IPS-18c (cell line): ENCODE measurements at regions not wholly inside any gene's neighbourhood (a gene's known extent, or its start where the extent isn't known, plus 50 kb on each side); places are given as distances from the start of the nearest gene placed in this dataset.

ENCODE experiments used
- H3K4me3 ChIP-seq: 2 replicates; pipeline ENCODE4 v1.7.0; 2013; ENCODE audit warnings: low read depth, mild to moderate bottlenecking, low read length, moderate library complexity; ENCODE audit not compliant: insufficient read depth
- H3K9me3 ChIP-seq: one replicate; pipeline ENCODE4 v1.6.1; 2013; ENCODE audit warnings: mild to moderate bottlenecking, low read length, moderate library complexity; ENCODE audit not compliant: control insufficient read depth, insufficient read depth

DNA sequence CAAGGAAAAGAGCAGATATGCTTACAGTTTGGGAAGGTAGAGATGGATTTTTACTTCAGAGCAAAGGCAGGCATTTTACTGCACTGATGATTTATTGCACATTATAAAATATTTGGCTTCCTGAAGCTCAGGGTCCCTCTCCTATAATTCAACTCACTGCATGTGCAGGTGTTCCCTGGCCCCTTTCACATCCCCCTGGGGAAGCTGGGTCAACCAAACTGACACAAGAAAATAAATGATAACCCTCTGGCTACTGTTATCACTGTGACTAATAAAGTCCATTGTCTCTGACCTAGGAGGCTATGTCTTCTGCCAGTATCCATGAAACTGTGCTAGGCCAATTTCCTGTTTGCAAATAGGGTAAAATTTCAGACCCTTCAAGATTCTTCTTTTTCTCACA, 163.1 kb downstream of the ARL6IP6 start:
- H3K9me3 ChIP-seq, result no peaks in the 10 kb centered on the region
- H3K4me3 ChIP-seq, result no peak overlapping the region

DNA sequence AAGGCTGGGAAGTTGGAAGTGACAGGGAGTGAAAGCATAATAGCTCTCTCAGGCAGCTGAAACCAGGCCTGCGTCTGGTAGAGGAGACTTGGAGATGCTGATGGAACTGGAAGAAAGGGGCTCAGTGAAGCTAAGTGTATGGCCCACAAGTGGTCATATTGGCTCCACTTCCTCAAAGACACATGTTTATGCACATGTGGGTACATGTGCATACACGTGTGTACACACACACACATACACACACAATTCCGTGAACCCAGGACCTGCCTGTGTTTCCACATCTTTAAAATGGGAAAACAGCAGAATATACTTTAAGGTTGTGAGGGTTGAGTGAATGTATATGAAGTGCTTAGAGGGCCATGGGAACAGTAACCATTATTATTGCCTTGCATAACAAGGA, 160.9 kb downstream of the ARL6IP6 start:
- H3K4me3 ChIP-seq, result no peak overlapping the region

DNA sequence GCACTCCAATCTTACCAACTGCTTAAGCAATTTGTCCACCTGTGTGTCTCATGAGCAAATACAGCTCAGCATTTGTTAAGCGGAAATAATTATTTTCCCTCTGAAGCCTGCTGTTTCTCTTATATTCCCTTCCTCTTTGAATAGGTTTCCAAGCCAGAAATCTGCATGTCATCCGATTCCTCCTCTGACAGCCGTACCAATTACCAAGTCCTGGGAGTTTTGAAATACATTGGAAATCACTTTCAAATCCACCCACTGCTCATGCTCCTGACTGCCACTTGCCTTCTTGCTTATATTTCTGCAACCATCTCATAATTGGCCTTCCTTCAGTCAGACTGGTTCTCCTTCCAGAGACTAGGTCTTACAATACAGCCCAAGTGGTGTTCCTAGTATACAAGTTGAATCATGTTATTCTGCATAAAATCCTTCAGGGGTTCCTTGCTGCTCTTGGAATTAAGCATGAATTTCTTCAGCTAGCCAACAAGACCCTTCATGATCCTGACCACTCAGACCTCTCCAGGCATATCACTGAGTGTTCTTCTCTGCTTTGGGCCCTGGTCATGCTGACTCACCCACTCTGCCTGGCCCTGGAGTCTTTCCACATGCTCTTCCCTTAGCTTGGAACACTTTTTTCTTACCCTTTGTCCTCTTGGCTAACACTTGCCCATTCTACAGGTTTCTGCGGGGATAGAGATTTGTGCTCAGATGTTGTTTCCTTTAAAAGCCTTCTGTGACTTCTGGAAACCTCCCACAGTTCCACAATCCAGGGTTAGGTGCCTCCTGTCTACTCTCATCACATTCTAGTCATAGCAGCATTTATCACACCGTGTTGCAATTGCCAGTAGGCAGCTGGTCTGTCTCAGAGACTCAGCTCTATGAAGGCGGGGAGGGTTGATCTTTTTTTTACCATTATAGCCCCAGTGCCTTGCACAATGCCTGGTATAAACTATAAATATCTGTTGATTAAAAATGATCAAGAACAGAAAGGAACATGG, 157.6 kb downstream of the ARL6IP6 start:
- Histone ChIP-seq H3K4me3 (no peak overlapping the region), H3K9me3 (no peaks in the 10 kb centered on the region)

More for the DNA sequence above, 160.9 kb downstream of the ARL6IP6 start:
- no peaks in the 10 kb centered on the region for H3K9me3 ChIP-seq

DNA sequence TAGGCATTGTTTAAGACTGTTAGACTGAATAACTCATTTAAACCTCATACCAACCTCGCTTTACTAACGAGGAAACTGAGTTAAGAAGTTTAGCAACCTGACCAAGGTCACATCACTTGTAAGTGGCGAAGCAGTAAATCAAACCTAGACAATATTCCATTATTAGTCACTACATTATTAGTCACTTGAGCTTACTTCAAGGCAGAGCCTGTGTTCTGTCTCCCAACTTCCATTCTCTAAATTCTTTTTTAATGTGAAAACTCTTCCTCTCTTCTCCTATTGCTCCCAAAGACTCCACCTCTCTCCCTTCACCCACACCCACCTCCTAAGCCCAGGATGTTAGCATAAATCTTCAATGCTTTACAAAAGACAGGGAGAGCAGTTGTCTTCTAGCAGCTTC, 156.5 kb downstream of the ARL6IP6 start:
- no peak overlapping the region; the same call in 1 of the 2 replicates for H3K4me3 ChIP-seq
- no peaks in the 10 kb centered on the region for H3K9me3 ChIP-seq

DNA sequence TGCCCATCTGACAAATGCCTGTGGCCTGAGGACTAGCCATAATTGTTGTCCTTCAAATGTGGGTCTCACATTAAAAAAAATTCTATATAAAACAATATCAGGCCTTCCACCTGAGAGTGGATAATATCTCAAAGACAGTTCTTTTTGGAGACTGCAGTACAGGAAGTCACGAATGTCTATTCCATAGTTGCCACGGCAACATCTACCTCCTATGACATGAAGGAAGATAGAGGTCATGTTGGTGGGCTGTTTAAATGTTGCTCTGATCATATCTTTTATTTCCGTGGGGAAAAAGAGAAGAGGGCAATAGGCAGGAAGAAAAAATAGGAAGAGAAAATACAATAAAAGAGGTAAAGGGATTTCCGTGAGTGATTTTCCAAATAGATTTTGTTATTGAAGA, 151.8 kb downstream of the ARL6IP6 start:
- no peak overlapping the region for H3K4me3 ChIP-seq
- no peaks in the 10 kb centered on the region for H3K9me3 ChIP-seq

DNA sequence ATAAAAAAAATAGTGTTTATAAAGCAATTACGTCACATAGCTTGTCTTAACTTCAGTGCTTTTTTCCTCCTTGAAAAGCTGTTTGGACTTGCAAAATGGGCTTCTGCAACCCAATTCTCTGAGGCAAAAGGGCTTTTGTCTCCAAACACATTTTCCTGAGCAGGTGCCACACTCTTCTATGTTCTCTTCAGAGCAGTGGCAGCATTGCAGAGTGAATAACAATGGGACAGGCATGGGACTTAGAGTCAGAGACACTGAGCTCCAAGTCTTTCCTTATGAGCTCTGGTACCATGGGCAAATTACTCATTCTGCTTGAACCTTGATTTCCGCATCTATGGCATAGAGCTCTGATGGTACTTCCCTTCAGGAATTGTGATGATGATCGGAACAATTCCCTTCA, 149.0 kb downstream of the ARL6IP6 start:
- no peak overlapping the region for H3K4me3 ChIP-seq

DNA sequence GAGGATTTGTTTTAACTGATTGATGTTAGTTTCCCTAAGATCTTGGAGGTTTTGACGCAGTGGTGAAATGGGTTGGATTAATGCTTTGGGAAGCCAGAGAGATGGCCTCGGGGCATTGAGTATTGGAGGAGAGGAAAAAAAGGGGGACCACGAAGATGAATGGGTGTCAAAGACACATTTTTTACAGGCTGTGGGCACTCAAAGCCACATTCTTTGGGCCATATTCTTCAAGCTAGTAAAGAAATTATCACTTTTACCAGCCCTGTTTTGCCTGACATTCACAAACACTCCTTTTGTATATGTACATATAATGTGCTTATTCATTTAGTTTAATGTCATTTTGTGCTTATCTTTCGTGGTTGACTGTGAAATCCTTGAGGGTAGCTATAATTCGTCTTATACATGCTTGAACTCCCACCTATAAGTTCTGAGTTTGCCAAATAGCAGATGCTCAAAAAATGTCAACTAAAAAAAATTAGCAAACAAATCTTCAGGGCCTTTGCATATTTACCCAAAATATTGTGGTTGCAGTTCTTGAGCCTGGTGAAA, 146.3 kb downstream of the ARL6IP6 start:
- H3K9me3 ChIP-seq, result peaks cover 11% of the 10 kb centered on the region
- H3K4me3 ChIP-seq, result no peak overlapping the region; the same call in 1 of the 2 replicates

More for the DNA sequence above, 149.0 kb downstream of the ARL6IP6 start:
- no peaks in the 10 kb centered on the region for H3K9me3 ChIP-seq

DNA sequence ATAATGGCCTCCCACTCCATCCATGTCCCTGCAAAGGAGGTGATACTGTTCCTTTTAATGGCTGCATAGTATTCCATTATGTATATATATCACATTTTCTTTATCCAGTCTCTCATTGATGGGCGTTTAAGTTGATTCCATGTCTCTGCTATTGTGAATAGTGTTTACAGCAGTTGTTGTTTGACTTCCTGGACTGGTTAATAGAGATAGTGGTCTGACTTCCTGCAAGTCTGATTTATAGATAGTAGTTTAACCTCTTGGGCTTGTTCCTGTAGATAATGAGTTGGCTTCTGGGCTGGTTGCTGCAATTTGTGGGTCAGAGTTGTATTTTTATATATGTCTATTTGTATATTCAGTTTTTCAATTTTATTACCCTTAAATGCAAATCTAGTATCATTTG, 145.4 kb downstream of the ARL6IP6 start:
- Histone ChIP-seq H3K4me3 (no peak overlapping the region), H3K9me3 (peaks cover 11% of the 10 kb centered on the region)

DNA sequence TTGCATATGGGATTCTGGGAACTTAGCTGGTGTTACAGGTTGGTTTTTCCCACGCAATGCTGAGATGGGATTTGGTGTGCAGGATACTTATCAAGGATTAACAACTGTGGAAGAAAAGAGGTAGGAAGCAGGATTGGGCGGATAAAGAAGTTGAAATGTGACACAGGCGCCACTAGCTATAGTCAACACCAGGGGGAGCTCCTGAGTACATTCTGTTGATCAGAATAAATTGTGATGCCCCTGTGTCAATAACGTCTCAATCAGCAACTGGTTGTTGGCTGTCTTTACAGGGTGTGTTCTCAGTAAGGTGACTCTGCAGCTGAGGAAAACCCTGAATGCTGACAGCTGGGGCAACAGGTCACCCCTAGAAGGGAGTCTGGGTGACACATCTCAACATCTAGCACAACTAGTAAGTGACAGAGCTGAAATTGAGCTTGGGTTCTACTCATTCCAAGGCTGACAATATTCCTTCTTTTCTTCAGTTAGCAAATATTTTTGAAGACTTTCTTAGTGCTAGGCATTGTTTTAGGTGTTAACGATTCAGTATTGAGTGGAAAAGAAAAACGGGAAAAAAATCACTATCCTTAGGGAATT, 143.0 kb downstream of the ARL6IP6 start:
- Histone ChIP-seq H3K4me3 (no peak overlapping the region), H3K9me3 (peaks cover 11% of the 10 kb centered on the region)

DNA sequence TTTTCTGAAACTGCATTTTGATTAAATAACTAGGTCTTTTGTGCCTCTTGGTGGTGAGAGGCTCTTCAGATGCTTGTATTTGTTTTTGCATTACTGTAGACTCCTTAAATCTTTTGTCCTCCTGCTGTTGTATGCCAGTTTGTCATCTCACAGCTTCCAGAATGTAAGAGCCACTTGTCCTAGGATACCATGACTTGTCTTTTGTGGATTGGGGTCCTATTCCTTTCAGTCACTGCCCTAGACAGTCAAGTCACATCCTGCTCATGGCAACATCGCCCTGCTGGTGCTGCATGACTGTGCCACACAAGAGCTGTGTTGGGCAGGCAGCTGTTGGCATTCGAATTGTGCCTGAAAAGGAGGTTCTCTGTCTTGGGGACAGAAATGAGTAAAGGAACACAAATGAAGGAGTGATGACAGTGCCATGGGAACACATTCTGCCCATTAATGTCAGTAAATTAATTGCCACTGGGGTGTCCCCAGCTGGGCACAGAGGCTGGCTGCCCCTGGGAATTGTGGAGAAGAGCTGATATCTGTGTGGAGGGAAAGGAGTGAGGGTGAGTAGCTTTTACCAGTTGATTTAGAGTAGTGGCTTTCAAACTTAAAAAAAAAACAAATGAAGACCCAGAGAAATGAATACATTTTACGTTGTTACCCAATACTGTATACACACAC, 140.3 kb downstream of the ARL6IP6 start:
- Histone ChIP-seq H3K9me3 (peaks cover 11% of the 10 kb centered on the region), H3K4me3 (no peak overlapping the region)

DNA sequence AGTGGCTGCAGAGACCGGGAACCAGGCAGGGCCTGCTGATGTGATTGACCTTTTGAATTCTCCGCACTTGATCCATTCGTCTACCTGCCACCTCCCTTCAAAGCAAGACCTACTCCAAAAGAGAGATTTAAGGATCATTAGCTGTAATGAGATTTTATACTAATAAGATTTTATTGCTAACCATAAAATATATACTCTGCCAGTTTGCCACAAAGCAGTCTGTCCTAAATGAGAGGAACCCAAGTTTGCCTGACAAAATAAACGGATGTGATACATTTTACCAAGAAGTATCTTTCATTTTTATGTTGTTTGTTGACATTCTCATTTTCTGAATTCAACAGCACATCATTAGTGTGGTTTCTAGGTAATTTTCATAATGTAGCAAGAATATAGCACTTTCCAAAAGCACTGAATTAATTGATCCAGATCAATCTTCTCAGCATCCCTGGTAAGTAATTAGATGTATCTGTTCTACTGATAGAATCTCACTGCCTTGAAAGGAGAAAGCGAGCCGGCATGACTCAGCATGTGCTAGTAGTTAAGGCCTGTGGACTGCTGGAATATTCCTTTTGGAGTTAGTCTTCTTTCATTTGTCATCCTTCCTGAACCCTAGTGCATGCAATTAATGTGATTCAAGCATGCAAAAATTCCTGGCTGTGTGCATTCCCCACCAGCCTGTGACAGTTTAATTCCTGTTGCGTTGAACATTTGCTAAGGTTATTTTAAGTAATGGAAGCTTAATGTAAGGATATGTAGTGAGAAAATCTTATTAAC, 128.5 kb downstream of the ARL6IP6 start:
- Histone ChIP-seq H3K4me3 (no peak overlapping the region), H3K9me3 (no peaks in the 10 kb centered on the region)

DNA sequence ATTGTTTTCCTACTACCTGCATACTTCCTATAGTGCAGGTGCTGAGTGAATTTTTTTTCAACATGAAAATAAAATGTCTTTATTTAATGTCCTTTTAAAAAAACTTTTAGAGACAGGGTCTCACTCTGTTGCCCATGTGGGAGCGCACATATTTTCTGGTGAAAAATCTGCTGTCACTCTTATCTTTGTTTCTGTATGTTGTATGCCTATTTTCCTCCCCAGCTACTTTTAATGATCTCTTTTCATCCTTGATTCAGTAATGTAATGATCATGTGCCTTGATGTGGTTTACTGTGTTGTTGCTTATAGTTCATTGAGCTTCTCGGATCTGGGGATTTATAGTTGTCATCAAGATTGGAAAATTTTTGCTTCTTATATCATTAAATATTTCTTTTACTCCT, 117.3 kb downstream of the ARL6IP6 start:
- no peak overlapping the region for H3K4me3 ChIP-seq
- no peaks in the 10 kb centered on the region for H3K9me3 ChIP-seq

DNA sequence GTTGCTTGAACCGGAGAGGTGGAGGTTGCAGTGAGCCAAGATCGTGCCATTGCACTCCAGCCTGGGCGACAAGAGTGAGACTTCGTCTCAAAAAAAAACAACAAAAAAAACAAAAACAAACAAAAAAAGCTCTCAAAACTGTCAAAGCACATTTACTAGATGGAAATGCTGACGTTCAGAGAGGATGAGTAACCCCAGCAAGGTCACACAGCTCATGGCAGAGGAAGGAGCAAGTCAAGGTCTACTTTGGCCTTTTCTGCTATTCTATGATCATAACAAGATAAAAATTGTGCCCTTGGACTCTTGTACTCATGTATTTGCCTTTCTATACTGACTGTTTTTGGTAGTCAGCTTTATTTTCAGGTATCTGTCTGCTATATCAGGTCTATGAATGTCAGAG, 109.5 kb downstream of the ARL6IP6 start:
- Histone ChIP-seq H3K4me3 (no peak overlapping the region), H3K9me3 (no peaks in the 10 kb centered on the region)

DNA sequence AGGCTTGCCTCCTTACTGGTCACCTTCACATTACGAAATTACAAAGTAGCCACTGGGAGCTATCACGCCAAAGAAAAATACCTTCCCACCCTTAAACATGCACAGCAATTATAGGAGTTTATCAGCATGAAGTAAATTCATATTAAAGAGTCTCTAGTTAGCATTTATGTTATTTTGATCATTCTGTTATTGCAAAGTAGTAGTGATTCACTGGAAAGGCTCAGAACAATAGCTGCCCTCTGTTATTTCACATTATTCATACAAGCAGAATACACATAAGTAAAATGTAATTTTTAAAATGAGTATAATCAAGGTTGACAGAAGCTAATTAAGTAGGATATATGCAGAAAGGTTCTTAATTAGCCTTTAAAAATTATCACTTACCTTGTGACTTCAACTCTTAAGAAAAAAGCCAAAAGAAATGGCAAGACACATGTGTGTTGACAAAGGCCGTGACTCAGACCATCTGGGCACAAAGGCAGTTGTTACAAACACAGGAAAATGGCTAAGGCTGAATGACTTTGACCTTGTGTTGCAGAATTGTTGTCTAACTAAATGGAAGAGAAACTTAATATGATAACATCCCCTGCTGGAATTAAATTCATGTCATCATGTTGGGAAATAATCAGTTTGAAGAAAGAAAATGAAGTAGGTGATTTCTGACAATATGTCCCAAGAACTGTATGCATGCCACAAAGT, 108.3 kb downstream of the ARL6IP6 start:
- H3K9me3 ChIP-seq, result no peaks in the 10 kb centered on the region
- no peak overlapping the region for H3K4me3 ChIP-seq

DNA sequence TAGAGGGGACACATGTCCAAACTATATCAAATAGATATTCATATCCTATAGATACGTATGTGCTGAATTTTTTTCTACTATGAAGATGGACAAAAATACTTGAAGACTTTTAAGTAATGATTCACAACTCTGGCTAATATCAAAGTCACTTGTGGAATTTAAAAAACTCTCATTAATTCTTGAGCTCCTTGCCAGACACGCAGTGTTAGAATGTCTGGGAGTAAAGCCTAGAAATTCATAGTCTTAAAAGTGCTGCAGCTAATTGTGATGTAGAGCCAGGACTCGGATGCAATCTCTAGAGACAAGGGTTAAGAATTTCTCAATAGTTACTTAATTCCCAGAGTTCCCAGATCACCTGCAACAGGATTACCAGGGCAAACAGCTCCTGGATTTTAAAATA, 107.4 kb downstream of the ARL6IP6 start:
- H3K9me3 ChIP-seq, result no peaks in the 10 kb centered on the region
- no peak overlapping the region for H3K4me3 ChIP-seq

DNA sequence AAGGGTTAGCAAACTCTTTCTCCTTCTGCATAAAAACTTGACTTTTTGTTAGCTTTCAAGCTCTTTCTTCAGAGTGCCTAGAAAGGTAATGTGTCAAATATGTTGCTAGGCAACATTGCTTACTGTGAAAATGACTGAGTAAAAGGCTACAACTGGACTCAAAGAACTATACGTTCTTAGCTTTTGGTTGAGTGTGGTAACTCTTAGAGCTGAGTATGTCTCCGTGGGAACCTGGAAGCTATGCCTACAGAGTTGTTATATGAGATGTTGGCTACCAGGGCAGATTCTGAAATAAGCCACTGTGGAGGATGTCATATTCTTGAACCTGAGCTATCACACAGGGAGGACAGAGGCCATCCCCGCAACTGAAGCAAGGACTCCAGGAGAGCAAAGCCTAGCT, 105.5 kb downstream of the ARL6IP6 start:
- no peaks in the 10 kb centered on the region for H3K9me3 ChIP-seq
- H3K4me3 ChIP-seq, result no peak overlapping the region
